ENCODE measurements at regions not wholly inside any gene's neighbourhood (a gene's known extent, or its start where the extent isn't known, plus 50 kb on each side); places are given as distances from the start of the nearest gene placed in this dataset.

DNA sequence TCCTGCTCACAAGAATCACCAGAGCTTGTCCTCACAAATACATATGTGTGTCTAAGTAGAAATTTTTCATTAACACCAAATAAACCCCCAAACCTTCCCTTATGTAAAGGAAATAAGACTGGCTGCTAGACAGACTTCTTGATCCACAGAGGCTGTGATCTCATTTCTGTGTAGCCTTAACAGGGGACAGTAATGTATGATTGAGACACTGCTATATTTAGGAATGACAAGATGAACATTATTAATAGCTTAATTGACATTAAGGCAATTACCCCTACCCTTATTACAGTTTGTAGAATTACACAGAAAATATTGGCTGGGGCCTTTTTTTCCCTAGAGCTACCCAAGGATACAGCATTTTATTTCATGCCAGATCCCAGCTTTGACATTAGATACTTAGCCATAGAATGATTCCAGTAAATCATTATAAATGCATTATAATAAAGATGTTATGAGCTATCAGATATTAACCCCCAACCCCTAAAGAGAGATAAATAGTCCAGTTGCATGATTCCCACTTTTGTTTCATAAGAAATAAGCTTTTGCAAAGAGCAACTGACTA lies 392.1 kb upstream of the HNRNPA3 start:
- ChIA-PET POLR2A (interaction anchor here (0.7 kb wide), 2 partner anchors 324 to 328 kb away, joined by 3 read pairs; no protein-coding TSS in a partner anchor), CTCF (interaction anchor here (0.9 kb wide), 1 partner anchor 329 kb away, joined by 3 read pairs; no protein-coding TSS in a partner anchor)
- no peak for DNase-seq (ENCODE audit: extremely low spot score)
- TF ChIP-seq HDGF (IDR thresholded peaks at IDR 0.05; ENCODE audit: borderline replicate concordance) (no peak), FOXM1 (IDR thresholded peaks at IDR 0.05; ENCODE audit: borderline replicate concordance) (no peak), NFRKB (IDR thresholded peaks at IDR 0.05) (no peak), ELF4 (IDR thresholded peaks at IDR 0.05) (no peak), ARNT (IDR thresholded peaks at IDR 0.05) (no peak), ZNF384 (IDR thresholded peaks at IDR 0.05) (no peak), TARDBP (IDR thresholded peaks at IDR 0.05) (no peak), SP1 (IDR thresholded peaks at IDR 0.05) (no peak), L3MBTL2 (conservative IDR thresholded peaks at IDR 0.05) (no peak), FOXA1 (IDR thresholded peaks at IDR 0.05) (no peak), CTBP1 (IDR thresholded peaks at IDR 0.05; ENCODE audit: borderline replicate concordance) (no peak), FOXK2 (IDR thresholded peaks at IDR 0.05) (no peak), BHLHE40 (IDR thresholded peaks at IDR 0.05; ENCODE audit: borderline replicate concordance) (no peak), SUZ12 (IDR thresholded peaks at IDR 0.05) (no peak), LEF1 (IDR thresholded peaks at IDR 0.05; ENCODE audit: borderline replicate concordance) (no peak)
- TF ChIP-seq, protein P1, sequence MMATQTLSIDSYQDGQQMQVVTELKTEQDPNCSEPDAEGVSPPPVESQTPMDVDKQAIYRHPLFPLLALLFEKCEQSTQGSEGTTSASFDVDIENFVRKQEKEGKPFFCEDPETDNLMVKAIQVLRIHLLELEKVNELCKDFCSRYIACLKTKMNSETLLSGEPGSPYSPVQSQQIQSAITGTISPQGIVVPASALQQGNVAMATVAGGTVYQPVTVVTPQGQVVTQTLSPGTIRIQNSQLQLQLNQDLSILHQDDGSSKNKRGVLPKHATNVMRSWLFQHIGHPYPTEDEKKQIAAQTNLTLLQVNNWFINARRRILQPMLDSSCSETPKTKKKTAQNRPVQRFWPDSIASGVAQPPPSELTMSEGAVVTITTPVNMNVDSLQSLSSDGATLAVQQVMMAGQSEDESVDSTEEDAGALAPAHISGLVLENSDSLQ (IDR thresholded peaks at IDR 0.05), result no peak

DNA sequence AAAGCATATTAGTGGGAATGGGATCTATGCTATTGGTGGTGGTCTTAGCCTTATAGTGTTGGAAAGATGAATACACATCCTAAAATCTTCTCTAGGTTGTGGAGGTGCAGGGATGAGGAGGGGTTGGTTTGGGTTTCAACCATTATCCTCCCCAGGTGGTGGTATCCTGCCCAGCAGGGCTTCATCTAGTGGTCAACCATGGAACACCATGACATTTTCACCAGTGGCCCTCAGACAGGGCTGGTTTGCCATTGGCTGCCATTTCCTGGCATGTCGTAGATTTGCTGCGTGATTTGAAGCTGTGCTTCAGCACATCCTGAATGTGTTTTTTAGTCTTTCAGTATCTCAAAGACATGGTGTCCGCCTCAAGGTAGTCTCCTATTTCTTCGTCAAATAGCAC lies 391.2 kb upstream of the HNRNPA3 start:
- TF ChIP-seq BHLHE40 (IDR thresholded peaks at IDR 0.05; ENCODE audit: borderline replicate concordance) (no peak), ELF4 (IDR thresholded peaks at IDR 0.05) (no peak), SP1 (IDR thresholded peaks at IDR 0.05) (no peak), NFRKB (IDR thresholded peaks at IDR 0.05) (no peak), HDGF (IDR thresholded peaks at IDR 0.05; ENCODE audit: borderline replicate concordance) (no peak), L3MBTL2 (conservative IDR thresholded peaks at IDR 0.05) (no peak), LEF1 (IDR thresholded peaks at IDR 0.05; ENCODE audit: borderline replicate concordance) (no peak), SUZ12 (IDR thresholded peaks at IDR 0.05) (no peak), CTBP1 (IDR thresholded peaks at IDR 0.05; ENCODE audit: borderline replicate concordance) (no peak), FOXM1 (IDR thresholded peaks at IDR 0.05; ENCODE audit: borderline replicate concordance) (no peak), TARDBP (IDR thresholded peaks at IDR 0.05) (no peak), ZNF384 (IDR thresholded peaks at IDR 0.05) (no peak)
- DNase-seq (ENCODE audit: extremely low spot score), result peak; percentile 27
- POLR2A ChIA-PET, result no interaction called here
- CTCF ChIA-PET, result interaction anchor here (1.4 kb wide), 1 partner anchor 9 kb away, joined by 4 read pairs; no protein-coding TSS in a partner anchor

DNA sequence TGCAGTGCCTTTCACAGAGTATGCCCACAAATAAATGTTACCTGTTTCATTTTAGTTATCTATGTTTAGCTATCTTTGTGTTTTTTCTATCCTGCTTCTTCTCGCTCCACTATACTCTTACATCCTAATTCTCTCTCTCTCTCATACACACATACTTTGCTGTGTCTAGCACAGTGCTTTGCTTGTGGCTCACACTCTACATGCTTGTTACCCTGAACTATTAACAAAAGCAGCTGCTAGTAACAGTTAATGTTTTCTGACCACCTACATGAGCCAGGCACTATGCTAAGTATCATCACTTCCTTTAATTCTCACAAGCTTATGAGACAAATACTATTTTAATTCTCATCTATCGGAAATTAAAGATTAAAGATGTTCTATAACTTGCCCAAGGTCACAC lies 390.5 kb upstream of the HNRNPA3 start:
- no peak for TF ChIP-seq SUZ12 (IDR thresholded peaks at IDR 0.05)
- TF ChIP-seq ZNF384 (IDR thresholded peaks at IDR 0.05), result no peak
- ChIA-PET POLR2A (no interaction called here), CTCF (interaction anchor here (1.4 kb wide), 1 partner anchor 8 kb away, joined by 4 read pairs; no protein-coding TSS in a partner anchor)
- DNase-seq (ENCODE audit: extremely low spot score), result no peak

DNA sequence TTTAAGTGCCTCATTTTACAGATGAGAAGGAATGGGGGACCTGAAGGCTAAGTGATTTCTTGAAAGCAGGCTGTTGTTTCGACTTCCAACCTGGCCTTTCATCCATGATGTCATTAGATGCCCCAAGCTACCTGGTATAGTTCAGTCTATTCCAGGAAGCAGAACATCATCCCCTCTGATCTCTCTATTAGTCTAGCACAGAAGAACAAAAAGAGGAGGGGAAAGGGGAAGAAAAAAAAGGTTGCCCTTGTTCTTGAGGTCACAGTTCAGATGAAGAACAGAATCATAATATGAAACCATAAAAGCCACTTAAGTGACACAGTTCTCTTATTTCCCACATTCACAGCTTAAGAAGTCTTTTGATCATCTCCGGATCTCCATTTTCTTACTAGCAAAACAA lies 386.2 kb upstream of the HNRNPA3 start:
- ChIA-PET CTCF (no interaction called here), POLR2A (interaction anchor here (1.1 kb wide), 1 partner anchor 23 kb away, joined by 3 read pairs; no protein-coding TSS in a partner anchor)
- DNase-seq (ENCODE audit: extremely low spot score), result no peak
- TF ChIP-seq FOXM1 (IDR thresholded peaks at IDR 0.05; ENCODE audit: borderline replicate concordance), result no peak
- no peak for TF ChIP-seq BHLHE40 (IDR thresholded peaks at IDR 0.05; ENCODE audit: borderline replicate concordance)
- TF ChIP-seq FOXA1 (IDR thresholded peaks at IDR 0.05), result no peak
- no peak for TF ChIP-seq ARNT (IDR thresholded peaks at IDR 0.05)
- TF ChIP-seq L3MBTL2 (conservative IDR thresholded peaks at IDR 0.05), result no peak
- TF ChIP-seq FOXK2 (IDR thresholded peaks at IDR 0.05), result no peak
- TF ChIP-seq TARDBP (IDR thresholded peaks at IDR 0.05), result no peak
- TF ChIP-seq ELF4 (IDR thresholded peaks at IDR 0.05), result no peak

DNA sequence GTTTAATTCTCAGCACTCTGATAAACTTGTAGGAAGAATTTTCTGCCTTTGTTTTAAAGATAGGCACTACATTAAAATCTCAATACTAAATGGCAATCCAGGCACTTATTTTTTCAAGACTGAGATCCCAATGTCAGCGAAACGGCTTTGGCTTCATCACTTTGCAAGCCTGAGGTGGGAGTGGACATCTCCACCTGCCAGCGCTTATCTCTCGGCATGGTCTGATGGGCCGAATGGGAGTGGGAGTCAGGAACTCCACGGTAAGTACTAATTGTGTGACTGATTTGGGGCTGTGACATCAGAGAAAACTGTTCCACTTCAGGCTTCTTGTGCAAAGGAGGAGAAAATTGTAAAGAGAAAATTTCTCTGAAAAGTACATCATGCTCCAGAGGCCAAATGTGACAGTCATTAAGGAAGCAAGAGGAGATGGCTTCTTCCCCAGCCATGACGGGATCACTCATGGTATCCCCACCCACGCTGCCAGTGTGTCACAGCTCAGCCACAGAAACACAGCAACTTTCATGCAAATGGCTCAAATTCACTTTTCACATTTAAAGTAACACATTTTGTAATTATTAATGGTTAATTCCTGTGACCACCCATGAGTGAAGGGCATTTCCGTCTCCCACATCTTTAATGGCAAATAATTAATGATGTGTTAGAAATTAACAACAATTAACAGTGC lies 385.5 kb upstream of the HNRNPA3 start:
- TF ChIP-seq SUZ12 (IDR thresholded peaks at IDR 0.05), result no peak
- no peak for TF ChIP-seq LEF1 (IDR thresholded peaks at IDR 0.05; ENCODE audit: borderline replicate concordance)
- no peak for TF ChIP-seq TARDBP (IDR thresholded peaks at IDR 0.05)
- no peak for TF ChIP-seq SP1 (IDR thresholded peaks at IDR 0.05)
- no peak for TF ChIP-seq L3MBTL2 (conservative IDR thresholded peaks at IDR 0.05)
- CTCF ChIA-PET, result no interaction called here
- DNase-seq (ENCODE audit: extremely low spot score), result no peak
- POLR2A ChIA-PET, result interaction anchor here (1.1 kb wide), 1 partner anchor 24 kb away, joined by 3 read pairs; no protein-coding TSS in a partner anchor

DNA sequence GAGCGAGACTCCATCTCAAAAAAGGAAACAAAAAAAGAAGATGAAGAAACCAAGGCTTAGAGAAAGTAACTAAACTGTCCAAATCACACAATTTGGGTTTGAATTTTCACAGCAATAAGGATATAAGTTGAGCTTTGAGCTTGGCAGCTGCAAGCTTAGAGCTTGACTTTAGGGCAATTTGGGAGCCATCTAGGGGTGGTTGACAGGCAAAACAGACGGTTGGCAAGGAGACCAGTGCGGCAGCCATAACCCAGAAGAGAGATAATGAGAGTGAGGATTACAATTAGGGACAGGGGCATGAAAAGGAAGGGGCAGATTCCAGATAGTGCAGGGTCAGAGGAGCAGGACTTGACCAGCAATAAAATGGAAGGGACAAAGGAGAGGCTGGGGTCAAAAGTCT lies 382.2 kb upstream of the HNRNPA3 start:
- TF ChIP-seq HDGF (IDR thresholded peaks at IDR 0.05; ENCODE audit: borderline replicate concordance), result no peak
- TF ChIP-seq, protein P1 (IDR thresholded peaks at IDR 0.05), result peak; percentile 37; the same call in 1 of the 2 replicates
- TF ChIP-seq BHLHE40 (IDR thresholded peaks at IDR 0.05; ENCODE audit: borderline replicate concordance), result no peak
- POLR2A ChIA-PET, result no interaction called here
- CTCF ChIA-PET, result interaction anchor here (1.0 kb wide), 2 partner anchors 8 to 16 kb away, joined by 3 to 4 read pairs; no protein-coding TSS in a partner anchor
- peak; percentile 45 for DNase-seq (ENCODE audit: extremely low spot score)

DNA sequence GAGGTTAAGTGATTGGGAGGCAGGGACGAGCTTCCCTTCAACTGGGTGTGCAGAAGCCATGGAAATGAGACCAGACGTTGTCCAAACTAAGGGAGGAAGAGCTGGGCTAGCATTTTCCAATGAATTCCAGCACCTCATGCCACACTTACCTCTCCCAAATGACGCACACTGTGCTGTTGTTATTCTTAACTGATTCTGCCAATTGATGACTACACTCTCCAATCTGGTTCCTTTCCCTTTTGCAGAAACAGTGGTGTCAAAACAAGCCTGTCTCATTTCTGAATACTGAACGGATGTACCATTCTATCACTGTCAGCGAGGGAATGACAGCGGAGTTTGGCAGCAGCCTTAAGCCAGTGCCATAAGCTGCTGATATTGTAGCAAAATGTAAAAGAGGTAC lies 380.5 kb upstream of the HNRNPA3 start:
- no peak for TF ChIP-seq NFRKB (IDR thresholded peaks at IDR 0.05)
- ChIA-PET CTCF (no interaction called here), POLR2A (no interaction called here)
- DNase-seq (ENCODE audit: extremely low spot score), result no peak

Measured in HEK293T (cell line).